OCI-LY7 (cell line): ENCODE measurements at regions not wholly inside any gene's neighbourhood (a gene's known extent, or its start where the extent isn't known, plus 50 kb on each side); places are given as distances from the start of the nearest gene placed in this dataset.

Experiments used
- CTCF ChIP-seq: fragments of 200-600 bp; sonication (generic); conservative IDR thresholded peaks from 2 replicates; pipeline ENCODE4 v1.5.1; 2014; ENCODE audit warnings: mild to moderate bottlenecking, antibody characterized with exemption, low read length, moderate library complexity, mixed read lengths
- EZH2phosphoT487 ChIP-seq: fragments of 200-600 bp; sonication (generic); IDR thresholded peaks from 2 replicates; pipeline ENCODE4 v1.6.1; 2018; ENCODE audit warnings: low read depth, borderline replicate concordance, mild to moderate bottlenecking, mixed run types, antibody characterized with exemption, low read length, moderate library complexity, mixed read lengths

- TF ChIP-seq CTCF: no peak
- no peak for TF ChIP-seq EZH2phosphoT487
Observed at GRCh38 chr13:88602786-88603777, 931.9 kb downstream of the SLITRK5 start.
